GM21786 (cell line): ENCODE measurements at regions not wholly inside any gene's neighbourhood (a gene's known extent, or its start where the extent isn't known, plus 50 kb on each side); places are given as distances from the start of the nearest gene placed in this dataset.
"Not testable (repeated sequence)": the region's sequence is repeated elsewhere in the genome, so short reads cannot be mapped to it uniquely, and the experiment has no call there.

Source experiments
- ATAC-seq: cut with Tn5 transposase; IDR thresholded peaks from one replicate; pipeline ENCODE4 v1.9.1; 2021; ENCODE audit not compliant: unreplicated experiment

DNA sequence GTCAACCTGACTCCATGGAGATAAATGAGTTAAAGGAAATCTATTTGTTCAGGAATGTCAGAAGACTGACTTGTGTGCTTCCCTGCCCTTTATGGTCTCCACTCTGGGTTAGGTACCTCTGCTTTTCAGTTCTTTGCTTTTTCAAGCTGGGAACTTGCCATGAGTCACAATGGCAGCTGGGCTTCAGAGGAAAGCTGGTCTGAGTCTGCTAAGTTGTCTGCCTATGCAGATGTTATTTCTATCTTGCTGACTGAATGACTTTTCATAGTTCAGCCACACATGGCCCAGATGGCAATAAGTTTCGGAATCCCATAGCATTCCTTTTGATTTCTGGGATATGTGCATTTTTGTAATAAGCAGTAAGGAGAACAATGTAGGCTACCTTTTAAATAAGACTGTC lies 337.9 kb upstream of the FGF13 start:
- no peak for ATAC-seq

- no peak for ATAC-seq
These were observed 333.2 kb upstream of the FGF13 start for GRCh38 chrX:139044680-139045079.

- no peak for ATAC-seq
These were observed 327.5 kb upstream of the FGF13 start for GRCh38 chrX:139039041-139039440.

DNA sequence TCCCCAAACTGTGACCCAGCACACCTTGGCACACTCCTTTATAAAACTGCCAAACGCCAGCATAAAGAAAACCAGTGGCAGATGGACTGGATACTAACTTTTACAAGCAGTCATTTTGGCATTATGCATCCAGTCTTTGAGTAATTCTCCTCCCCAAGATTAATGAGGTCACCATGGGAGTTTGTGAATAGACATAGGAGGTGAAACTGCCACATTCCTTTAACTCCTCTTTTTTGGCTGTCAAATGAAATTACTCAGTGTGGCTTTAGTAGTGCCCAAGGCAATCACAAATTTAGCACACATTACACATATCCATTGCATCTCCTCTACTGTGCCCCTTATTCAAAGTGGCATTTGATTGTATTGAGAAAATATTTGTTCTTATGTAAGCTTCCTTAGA lies 315.3 kb upstream of the FGF13 start:
- ATAC-seq = no peak

DNA sequence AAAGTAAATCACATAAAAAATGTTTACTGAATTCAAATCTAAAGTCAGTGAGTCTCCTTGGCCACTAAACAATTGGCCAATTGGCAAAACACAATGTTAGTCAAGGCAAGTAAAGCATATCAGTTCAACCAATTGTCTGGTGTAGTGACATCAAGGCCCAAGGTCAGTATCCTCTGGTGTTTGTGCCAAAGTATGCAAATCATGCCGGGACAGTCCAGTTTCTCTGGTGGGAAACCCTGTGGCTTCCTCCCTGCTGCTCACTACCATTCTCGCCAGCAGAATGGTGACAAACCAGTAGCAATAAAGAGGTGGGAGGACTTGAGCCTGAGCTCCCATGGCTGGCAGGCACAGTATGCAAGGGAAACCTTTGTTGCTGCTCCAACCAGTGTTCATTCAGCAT lies 314.9 kb upstream of the FGF13 start:
- ATAC-seq = no peak

DNA sequence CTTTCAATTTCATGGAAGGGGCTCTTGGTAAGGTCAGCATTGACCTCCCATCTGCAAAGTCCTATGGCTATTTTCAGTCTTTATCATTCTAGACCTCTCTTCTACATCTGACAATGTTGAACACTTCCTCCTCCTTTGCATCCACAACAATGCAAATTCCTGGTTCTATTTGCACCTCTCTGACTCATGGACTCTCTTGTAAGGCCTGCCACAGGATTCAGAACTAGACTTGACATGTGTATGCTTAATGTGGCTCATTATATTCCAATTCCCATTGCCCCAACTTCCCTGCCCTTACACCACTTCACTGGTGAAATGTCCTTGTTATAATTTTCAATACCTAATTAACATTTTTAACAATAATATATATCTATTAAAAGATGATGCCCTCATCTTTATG lies 314.3 kb upstream of the FGF13 start:
- ATAC-seq = no peak

DNA sequence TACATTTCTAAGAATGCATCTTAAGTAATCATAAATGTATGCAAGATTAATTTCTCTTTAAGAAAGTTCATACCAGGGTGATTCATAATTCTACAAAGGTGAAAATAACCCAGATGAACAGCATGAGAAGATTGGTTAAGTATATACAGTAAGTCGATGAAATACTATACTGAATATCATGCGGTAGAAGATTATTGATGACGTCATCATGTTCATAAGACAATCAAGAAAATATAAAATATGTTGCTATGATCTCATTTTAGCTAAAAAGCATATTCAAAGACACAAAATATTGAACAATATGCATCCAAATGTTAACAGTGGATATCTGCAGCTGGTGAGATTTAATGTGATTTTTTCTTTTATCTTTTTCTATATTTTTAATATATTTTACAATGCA lies 312.0 kb upstream of the FGF13 start:
- no peak for ATAC-seq

- no peak for ATAC-seq
These were observed 309.3 kb upstream of the FGF13 start for GRCh38 chrX:139020801-139021200.

- ATAC-seq = no peak
These were observed 306.9 kb upstream of the FGF13 start for GRCh38 chrX:139018436-139018835.

DNA sequence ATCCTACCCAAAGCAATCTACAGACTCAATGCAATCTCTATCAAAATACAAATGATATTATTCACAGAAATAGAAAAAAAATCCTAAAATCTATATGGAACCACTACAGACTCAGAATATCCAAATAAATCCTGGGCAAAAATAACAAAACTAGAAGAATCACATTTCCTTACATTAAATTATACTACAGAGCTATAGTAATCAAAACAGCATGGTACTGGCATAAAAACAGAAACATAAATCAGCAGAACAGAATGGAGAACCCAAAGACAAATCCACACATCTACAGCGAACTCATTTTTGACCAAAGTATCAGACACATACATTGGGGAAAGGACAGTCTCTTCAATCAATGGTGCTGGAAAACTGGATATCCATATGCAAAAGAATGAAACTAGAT lies 304.1 kb upstream of the FGF13 start:
- ATAC-seq = no peak

DNA sequence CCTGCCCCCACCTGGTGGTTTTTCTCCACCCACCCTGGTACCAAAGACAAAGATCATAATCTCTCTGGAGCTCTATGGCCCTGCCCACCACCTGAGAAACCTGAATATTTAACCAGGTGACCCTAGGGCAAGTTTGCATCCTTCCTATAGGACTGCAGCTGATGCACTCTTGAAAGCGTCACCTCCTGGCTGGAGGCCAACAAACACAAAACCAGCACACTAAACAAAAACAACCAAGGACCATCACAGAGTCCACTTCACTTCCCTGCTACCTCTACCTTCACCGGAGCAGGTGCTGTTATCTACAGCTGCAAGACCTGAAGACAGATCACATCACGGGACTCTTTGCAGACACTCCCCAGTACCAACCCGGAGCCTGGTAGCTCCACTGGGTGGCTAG lies 296.7 kb upstream of the FGF13 start:
- ATAC-seq = no peak

DNA sequence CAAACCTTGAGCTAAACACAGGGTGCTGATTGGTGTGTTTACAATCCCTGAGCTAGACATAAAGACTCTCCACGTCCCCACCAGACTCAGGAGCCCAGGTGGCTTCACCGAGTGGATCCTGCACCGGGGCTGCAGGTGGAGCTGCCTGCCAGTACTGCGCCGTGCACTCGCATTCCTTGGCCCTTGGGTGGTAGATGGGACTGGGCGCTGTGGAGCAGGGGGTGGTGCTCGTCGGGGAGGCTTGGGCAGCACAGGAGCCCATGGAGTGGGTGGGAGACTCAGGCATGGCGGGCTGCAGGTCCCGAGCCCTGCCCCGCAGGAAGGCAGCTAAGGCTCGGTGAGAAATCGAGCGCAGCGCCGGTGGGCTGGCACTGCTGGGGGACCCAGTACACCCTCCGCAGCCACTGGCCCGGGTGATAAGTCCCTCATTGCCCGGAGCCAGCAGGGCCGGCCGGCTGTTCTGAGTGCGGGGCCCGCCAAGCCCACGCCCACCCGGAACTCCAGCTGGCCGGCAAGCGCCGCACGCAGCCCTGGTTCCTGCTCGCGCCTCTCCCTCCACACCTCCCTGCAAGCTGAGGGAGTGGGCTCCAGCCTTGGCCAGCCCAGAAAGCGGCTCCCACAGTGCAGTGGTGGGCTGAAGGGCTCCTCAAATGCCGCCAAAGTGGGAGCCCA lies 292.5 kb upstream of the FGF13 start:
- ATAC-seq = not testable (repeated sequence)

DNA sequence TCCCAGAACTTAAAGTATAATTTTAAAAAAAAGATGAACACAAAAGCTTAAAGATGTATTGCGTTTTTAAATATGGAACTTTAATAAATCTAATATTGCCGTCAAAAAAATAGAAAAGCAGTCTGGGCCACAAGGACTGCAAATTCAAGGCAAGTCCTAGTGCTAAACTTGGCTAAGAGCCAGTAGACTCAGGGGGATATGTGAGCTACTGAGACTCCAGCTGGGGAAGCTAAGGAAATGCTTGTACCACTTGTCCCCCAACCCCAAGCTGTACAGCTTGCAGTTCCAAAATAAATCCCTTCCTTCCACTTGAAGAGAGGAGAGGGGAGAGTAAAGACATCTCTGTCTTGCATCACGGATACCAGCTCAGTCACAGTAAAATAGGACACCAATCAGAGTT lies 290.8 kb upstream of the FGF13 start:
- ATAC-seq = no peak

DNA sequence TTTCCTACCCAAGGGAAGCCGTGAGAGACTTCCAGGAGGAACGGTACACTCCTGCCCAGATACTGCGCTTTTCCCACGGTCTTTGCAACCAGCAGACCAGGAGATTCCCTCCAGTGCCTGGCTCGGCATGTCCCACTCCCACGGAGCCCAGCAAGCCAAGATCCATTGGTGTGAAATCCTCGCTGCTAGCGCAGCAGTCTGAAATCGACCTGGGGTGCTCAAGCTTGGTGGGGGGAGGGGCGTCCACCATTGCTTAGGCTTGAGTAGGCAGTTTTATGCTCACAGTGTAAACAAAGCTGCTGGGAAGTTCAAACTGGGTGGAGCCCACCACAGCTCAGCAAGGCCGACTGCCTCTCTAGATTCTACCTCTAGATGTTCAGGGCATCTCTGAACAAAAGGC lies 284.8 kb upstream of the FGF13 start:
- no peak for ATAC-seq

- ATAC-seq = no peak
These were observed 283.9 kb upstream of the FGF13 start for GRCh38 chrX:138995458-138995857.

DNA sequence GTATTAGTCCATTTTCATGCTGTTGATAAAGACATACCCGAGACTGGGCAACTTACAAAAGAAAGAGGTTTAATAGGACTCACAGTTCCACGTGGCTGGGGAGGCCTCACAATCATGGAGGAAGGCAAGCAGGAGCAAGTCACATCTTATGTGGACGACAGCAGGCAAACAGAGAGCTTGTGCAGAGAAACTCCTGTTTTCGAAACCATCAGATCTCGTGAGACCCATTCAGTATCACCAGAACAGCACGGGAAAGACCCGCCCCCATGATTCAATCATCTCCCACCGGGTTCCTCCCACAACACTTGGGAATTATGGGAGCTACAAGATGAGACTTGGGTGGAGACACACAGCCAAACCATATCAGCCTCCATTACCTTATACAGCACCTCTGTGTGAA lies 278.9 kb upstream of the FGF13 start:
- not testable (repeated sequence) for ATAC-seq

DNA sequence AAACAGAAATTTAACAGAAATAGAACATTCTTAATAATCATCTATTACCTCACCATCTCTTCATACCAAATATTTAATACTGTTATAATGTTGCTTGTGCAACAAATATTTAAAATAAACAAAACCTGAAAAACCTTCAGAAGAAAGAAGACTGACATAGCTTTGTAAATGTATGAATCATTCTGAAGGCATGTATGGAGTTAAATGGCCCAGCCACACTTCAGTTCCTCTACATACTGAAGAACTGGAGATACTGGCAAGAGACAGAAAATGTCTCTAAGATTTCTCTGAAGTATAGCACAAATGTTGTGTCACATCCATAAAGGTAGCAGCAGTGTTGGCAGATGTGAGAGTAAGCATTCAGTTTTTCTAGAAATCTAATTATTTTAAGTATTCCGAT lies 275.3 kb upstream of the FGF13 start:
- ATAC-seq = no peak

DNA sequence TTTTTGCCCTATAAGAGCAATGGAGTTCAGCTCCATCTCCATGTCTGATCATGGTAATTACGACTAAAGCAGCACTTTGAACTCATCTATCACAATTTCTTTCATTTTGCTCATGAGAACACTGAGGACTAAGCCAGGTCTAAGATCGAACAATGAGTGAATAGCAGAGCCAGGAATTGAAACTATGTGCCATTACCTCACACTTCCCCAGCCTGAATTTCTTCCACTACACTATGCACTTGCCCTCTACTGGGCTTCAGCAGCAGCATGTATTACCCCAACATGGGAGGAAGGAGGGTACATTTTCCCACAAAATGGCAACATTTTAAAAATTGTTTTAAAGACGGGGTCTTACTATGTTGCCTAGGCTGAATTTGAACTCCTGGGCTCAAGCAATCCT lies 274.7 kb upstream of the FGF13 start:
- ATAC-seq = no peak

DNA sequence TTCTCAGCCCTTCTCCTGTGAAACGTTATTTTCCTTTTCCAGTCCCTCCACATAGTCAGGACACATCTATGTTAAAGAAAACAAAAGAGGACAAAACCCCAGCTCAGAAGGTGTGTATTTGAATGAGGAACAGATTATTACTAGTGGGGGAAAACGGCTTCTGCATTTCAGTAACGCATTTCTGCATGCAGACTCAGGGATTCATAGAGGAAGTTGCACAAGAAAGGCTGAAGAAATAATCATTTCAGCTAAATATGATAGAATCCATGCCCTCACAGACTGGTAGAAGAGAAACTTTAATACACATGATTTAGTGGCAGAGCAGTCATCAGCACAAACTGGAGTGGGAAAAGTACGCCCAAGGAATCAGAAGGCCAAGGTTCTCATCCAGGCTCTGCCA lies 270.8 kb upstream of the FGF13 start:
- ATAC-seq = no peak

GRCh38 chrX:138964501-138964900 lies 253.0 kb upstream of the FGF13 start:
- ATAC-seq = no peak

DNA sequence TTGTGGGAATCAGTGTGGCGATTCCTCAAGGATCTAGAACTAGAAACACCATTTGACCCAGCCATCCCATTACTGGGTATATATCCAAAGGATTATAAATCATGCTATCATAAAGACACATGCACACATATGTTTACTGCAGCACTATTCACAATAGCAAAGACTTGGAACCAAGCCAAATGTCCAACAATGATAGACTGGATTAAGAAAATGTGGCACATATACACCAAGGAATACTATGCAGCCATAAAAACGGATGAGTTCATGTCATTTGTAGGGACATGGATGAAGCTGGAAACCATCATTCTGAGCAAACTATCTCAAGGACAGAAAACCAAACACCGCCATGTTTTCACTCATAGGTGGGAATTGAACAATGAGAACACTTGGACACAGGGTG lies 250.9 kb upstream of the FGF13 start:
- not testable (repeated sequence) for ATAC-seq

DNA sequence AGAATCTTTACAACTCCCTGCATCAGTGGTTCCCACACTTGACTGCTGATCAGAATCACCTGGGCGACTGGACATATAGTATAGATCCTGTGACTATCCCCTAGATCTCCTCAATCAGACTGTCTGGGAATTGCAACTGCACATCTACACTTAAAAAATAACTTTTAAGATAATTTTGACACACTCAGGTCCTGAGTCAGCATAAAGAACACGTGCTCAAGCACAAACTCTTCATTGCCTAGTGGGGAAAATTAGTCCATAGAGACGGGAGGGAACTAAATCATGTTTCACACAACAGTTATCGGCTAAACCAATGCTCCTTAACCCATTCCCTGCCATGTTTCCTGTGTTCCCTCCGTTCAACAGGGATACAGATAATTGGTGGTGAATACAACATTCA lies 243.5 kb upstream of the FGF13 start:
- ATAC-seq = no peak

DNA sequence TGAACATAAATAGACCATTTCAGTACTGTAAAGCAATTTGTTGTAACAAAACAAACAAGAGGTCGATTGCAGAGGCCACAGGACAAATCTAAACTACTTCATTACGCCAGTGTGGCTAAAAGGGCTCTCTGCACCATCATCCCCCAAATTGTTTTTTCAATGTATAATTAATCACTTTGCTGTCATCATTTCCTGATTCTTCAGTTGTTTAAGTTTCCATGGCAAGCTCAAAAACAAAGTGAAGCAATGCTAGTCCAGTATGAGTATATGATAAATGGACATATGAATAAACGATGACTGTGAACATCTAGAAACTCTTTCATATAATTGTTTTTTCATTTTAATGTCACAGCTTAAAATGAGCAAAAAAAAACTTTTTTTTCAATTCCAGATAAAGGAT lies 235.4 kb upstream of the FGF13 start:
- no peak for ATAC-seq

DNA sequence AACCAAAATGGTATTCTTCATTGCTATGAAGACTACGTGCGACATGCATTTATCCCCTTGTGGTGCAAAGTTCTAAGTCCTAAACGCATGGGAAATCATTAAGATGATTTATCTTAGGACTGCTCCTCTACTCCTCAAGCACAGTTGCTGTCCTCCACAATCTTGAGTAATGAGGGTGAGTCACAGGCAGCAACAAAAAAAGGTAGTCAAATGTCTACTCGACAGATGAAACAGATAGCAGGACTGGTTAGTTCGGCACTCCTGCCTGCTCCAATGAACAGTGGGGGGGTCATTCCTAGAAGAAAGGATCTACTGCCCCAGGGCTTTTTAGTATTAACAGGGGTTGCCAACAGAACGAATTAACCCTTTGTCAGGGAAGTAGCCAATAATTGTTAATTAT lies 233.7 kb upstream of the FGF13 start:
- ATAC-seq = no peak
